ENCODE measurements at regions not wholly inside any gene's neighbourhood (a gene's known extent, or its start where the extent isn't known, plus 50 kb on each side); places are given as distances from the start of the nearest gene placed in this dataset.

DNA sequence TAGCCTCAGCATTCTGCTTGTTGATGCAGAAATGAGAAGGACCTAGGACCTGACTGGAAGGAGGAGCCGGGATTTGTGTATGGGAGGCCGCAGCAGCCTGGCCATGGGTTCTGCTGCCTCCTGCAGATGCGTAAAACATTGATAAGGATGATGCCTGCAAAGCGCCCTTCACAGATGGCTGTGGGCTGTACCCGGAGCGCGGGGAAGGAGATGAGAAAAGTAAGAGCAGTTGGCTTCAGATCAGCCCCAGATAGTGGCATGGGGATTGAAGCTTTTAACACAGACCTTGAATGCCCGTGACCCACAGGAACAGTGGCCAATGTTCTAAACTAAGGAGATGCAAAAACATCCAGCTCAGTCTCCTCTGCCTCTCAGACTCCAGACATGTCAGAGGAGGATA is 136.4 kb upstream of the KCNG1 start:
- TF ChIP-seq, protein P1, sequence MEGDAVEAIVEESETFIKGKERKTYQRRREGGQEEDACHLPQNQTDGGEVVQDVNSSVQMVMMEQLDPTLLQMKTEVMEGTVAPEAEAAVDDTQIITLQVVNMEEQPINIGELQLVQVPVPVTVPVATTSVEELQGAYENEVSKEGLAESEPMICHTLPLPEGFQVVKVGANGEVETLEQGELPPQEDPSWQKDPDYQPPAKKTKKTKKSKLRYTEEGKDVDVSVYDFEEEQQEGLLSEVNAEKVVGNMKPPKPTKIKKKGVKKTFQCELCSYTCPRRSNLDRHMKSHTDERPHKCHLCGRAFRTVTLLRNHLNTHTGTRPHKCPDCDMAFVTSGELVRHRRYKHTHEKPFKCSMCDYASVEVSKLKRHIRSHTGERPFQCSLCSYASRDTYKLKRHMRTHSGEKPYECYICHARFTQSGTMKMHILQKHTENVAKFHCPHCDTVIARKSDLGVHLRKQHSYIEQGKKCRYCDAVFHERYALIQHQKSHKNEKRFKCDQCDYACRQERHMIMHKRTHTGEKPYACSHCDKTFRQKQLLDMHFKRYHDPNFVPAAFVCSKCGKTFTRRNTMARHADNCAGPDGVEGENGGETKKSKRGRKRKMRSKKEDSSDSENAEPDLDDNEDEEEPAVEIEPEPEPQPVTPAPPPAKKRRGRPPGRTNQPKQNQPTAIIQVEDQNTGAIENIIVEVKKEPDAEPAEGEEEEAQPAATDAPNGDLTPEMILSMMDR (IDR thresholded peaks at IDR 0.05) = no peak
- TF ChIP-seq POLR2AphosphoS5 (IDR thresholded peaks at IDR 0.05) = no peak
